ENCODE measurements at regions not wholly inside any gene's neighbourhood (a gene's known extent, or its start where the extent isn't known, plus 50 kb on each side); places are given as distances from the start of the nearest gene placed in this dataset.

DNA sequence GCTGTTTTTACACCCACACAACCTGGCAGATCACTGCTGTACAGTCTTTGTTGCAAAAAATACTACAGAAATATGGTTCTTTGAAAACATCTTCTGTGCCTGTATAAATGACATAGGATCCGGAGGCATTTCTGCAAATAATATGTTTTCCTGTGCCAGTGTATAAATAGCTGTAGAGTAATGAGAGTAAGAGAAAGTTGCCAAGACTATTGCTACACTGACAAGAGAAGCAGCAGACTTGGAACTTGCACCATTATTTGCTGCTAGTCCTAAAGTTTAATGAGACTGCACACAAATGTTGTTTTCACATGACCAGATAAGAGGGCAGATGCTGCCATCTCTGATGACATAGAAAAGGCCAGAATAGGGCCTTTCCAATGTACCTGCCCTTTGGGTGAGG is 50.0 kb upstream of the DTNBP1 start:
- DNase-seq: no peak

Data from NCI-H1436 (cell line).